ENCODE measurements at regions not wholly inside any gene's neighbourhood (a gene's known extent, or its start where the extent isn't known, plus 50 kb on each side); places are given as distances from the start of the nearest gene placed in this dataset.

DNA sequence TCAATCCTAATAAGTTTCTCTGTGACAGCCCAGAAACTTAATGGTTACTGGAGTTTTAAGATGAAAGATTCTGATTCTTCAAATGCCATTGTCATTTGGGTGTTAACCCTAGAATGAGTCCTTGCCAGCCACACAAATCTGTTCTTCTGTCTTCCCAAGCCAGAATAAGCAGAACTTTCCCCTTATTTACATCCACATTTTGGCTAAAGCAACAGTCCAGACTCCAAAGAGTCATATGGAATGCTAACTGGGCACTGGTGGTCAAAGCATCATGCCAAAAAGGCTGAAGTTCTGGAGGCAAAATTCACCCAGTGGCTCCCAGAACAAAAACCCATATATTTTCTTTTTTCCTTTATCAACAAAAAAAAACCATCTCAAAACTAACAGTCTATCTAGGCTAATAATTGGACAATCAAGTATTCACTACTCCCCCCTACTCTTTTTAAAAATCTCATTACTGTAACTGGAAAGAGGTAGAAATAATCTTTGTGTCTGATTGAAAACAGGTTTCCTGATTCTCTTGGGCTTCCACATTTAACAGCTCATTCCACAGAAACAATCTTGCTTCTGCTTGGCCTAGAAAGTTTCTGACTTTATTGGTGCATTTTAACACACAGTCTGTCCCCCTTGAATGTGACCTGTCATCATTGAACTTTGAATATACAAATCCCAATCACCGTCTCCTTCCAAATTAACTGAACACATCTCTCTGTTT, 89.6 kb upstream of the SETBP1 start:
- no peaks in the 10 kb centered on the region for H3K9me3 Mint-ChIP-seq (ENCODE audit: low read depth)
- H3K4me1 Mint-ChIP-seq (ENCODE audit: low read depth): peaks cover 76% of the 10 kb centered on the region
- no peaks in the 10 kb centered on the region for H3K36me3 Mint-ChIP-seq (ENCODE audit: low read depth)
- no peak for DNase-seq (ENCODE audit: low spot score)
- peak overlapping the region; percentile 57 for H3K27ac Mint-ChIP-seq (ENCODE audit: unreplicated experiment)
- TF ChIP-seq, protein P1, sequence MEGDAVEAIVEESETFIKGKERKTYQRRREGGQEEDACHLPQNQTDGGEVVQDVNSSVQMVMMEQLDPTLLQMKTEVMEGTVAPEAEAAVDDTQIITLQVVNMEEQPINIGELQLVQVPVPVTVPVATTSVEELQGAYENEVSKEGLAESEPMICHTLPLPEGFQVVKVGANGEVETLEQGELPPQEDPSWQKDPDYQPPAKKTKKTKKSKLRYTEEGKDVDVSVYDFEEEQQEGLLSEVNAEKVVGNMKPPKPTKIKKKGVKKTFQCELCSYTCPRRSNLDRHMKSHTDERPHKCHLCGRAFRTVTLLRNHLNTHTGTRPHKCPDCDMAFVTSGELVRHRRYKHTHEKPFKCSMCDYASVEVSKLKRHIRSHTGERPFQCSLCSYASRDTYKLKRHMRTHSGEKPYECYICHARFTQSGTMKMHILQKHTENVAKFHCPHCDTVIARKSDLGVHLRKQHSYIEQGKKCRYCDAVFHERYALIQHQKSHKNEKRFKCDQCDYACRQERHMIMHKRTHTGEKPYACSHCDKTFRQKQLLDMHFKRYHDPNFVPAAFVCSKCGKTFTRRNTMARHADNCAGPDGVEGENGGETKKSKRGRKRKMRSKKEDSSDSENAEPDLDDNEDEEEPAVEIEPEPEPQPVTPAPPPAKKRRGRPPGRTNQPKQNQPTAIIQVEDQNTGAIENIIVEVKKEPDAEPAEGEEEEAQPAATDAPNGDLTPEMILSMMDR (IDR thresholded peaks at IDR 0.05): no peak
- no peak overlapping the region for H3K4me3 Mint-ChIP-seq (ENCODE audit: unreplicated experiment)
- no peaks in the 10 kb centered on the region for H3K27me3 Mint-ChIP-seq (ENCODE audit: low read depth)

DNA sequence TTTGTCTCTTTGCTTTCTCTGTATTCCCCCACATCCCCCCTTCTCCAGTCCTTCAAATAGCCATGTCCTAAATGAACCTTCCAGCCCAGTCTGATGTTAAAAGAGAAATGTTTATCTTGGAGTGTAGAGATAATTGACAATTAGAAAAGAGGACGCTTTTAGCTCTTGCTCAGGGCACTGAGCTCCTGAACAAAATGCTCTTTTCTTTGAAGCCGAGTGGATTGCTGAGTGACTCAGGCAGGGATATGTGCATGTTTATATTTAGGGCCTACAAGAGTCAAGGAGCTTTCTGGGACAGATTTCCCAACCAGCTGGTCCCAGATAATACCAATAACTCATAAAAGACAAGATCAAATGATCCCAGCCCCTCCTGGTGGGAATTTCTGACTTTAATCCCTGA, 88.0 kb upstream of the SETBP1 start:
- Mint-ChIP-seq H3K4me1 (ENCODE audit: low read depth) (peaks cover 85% of the 10 kb centered on the region), H3K27me3 (ENCODE audit: low read depth) (no peaks in the 10 kb centered on the region), H3K36me3 (ENCODE audit: low read depth) (no peaks in the 10 kb centered on the region), H3K27ac (ENCODE audit: unreplicated experiment) (peak overlapping the region; percentile 88), H3K4me3 (ENCODE audit: unreplicated experiment) (no peak overlapping the region), H3K9me3 (ENCODE audit: low read depth) (no peaks in the 10 kb centered on the region)
- TF ChIP-seq, protein P1 (IDR thresholded peaks at IDR 0.05): no peak
- no peak for DNase-seq (ENCODE audit: low spot score)

DNA sequence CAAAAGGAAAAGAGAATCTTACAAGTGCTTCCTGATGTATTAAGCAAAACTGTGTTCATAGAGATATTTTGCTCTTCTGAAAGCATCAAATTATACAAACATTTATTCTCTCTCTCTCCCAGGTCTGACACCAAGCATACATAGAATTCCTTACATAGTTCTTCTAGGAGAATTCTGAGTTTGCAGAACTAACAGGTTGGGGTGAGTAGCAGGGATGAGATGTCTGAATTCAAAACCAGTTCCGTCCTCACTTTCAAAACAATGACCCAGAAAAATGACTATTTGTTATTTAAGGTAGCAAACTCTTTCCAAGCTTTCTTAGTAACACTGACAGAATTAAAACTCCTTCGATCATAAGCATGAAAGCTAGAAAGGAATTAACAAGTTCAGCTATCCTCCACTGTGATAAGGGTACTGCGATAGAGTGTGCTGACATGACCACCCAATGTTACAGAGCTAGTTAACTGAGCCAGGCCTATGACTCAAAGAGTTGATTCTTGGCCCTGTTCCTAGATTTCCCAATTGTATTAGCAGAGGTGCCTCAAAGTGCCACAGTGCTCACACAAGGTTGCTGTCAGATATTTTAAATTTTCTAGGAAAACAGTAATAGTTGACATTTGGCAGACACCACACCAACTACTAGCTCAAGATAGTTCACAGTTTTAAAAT, 85.8 kb upstream of the SETBP1 start:
- TF ChIP-seq, protein P1 (IDR thresholded peaks at IDR 0.05): no peak
- Mint-ChIP-seq H3K36me3 (ENCODE audit: low read depth) (no peaks in the 10 kb centered on the region), H3K4me3 (ENCODE audit: unreplicated experiment) (no peak overlapping the region), H3K27me3 (ENCODE audit: low read depth) (no peaks in the 10 kb centered on the region), H3K27ac (ENCODE audit: unreplicated experiment) (peak overlapping the region; percentile 67), H3K9me3 (ENCODE audit: low read depth) (no peaks in the 10 kb centered on the region), H3K4me1 (ENCODE audit: low read depth) (peaks cover 86% of the 10 kb centered on the region)
- DNase-seq (ENCODE audit: low spot score): no peak

DNA sequence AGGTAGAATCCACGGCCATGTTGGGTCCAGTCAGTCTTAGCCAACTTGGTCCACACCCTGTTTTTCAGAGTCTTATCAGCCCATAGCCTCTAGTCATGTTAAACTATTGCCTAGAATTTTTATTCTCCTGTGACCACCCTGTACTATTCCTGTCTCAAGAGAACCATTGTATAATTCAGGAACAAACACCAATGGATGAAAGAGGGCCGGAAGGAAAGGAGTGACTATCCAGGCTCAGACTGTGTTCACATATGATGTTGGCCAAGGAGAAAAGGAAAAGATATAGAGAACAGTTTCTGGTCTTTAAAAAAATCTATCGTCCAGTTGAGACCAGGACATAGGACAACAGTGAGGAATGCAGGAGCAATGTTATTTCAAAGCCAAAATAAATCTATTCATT, 82.9 kb upstream of the SETBP1 start:
- Mint-ChIP-seq H3K9me3 (ENCODE audit: low read depth) (no peaks in the 10 kb centered on the region), H3K27ac (ENCODE audit: unreplicated experiment) (peak overlapping the region; percentile 49), H3K36me3 (ENCODE audit: low read depth) (no peaks in the 10 kb centered on the region), H3K27me3 (ENCODE audit: low read depth) (no peaks in the 10 kb centered on the region), H3K4me3 (ENCODE audit: unreplicated experiment) (no peak overlapping the region), H3K4me1 (ENCODE audit: low read depth) (peaks cover 82% of the 10 kb centered on the region)
- TF ChIP-seq, protein P1 (IDR thresholded peaks at IDR 0.05): no peak
- no peak for DNase-seq (ENCODE audit: low spot score)

DNA sequence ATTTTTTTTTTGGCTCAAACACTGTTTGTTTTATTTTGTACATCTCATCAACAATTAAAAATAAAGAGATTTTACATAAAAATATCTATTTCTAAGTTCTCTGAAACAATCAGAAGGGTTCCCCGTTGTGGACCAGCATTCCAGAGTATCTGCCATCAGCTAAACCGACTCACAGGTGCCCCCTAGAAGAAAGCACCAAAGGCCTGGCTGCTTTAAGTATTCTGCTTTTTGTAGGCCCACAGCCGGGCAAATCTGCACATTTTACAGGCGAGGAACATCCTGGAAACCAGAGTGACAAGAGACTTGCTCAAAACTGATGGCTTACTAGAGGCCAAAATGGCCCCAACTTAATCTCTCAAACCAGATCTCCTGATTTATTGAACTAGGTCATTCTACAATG, 82.2 kb upstream of the SETBP1 start:
- Mint-ChIP-seq H3K27me3 (ENCODE audit: low read depth) (no peaks in the 10 kb centered on the region), H3K27ac (ENCODE audit: unreplicated experiment) (no peak overlapping the region), H3K4me3 (ENCODE audit: unreplicated experiment) (no peak overlapping the region), H3K4me1 (ENCODE audit: low read depth) (peaks cover 81% of the 10 kb centered on the region), H3K36me3 (ENCODE audit: low read depth) (no peaks in the 10 kb centered on the region), H3K9me3 (ENCODE audit: low read depth) (no peaks in the 10 kb centered on the region)
- no peak for DNase-seq (ENCODE audit: low spot score)
- TF ChIP-seq, protein P1 (IDR thresholded peaks at IDR 0.05): peak; percentile 16

All from chondrocyte (in vitro differentiated cells).